ENCODE measurements at regions not wholly inside any gene's neighbourhood (a gene's known extent, or its start where the extent isn't known, plus 50 kb on each side); places are given as distances from the start of the nearest gene placed in this dataset.

- TF ChIP-seq ZMAT4 (CRISPR knock-in tag; IDR thresholded peaks at IDR 0.05), result no peak
- no peak for TF ChIP-seq E2F1 (CRISPR knock-in tag; IDR thresholded peaks at IDR 0.05)
- TF ChIP-seq JUN (CRISPR knock-in tag; IDR thresholded peaks at IDR 0.05), result no peak
- no peak for TF ChIP-seq CTCF (IDR thresholded peaks at IDR 0.05)
- no peak for TF ChIP-seq ZNF671 (CRISPR knock-in tag; IDR thresholded peaks at IDR 0.05)
- TF ChIP-seq KAT7 (CRISPR knock-in tag; IDR thresholded peaks at IDR 0.05; ENCODE audit: borderline replicate concordance), result no peak
- no peak for TF ChIP-seq TP53 (CRISPR knock-in tag; IDR thresholded peaks at IDR 0.05)
- TF ChIP-seq NFYB (CRISPR knock-in tag; conservative IDR thresholded peaks at IDR 0.05; ENCODE audit: low read depth), result no peak
- TF ChIP-seq RELA (CRISPR knock-in tag; IDR thresholded peaks at IDR 0.05; ENCODE audit: borderline replicate concordance), result no peak
- TF ChIP-seq USF2 (CRISPR knock-in tag; IDR thresholded peaks at IDR 0.05), result no peak
- no peak for TF ChIP-seq ATF2 (CRISPR knock-in tag; IDR thresholded peaks at IDR 0.05; ENCODE audit: borderline replicate concordance, low read depth)
- TF ChIP-seq ZBTB43 (CRISPR knock-in tag; IDR thresholded peaks at IDR 0.05), result no peak
- TF ChIP-seq CBFB (CRISPR knock-in tag; IDR thresholded peaks at IDR 0.05; ENCODE audit: low read depth), result no peak
These were observed 210.0 kb upstream of the MAN1A1 start for GRCh38 chr6:119559586-119559985.
